ENCODE measurements at regions not wholly inside any gene's neighbourhood (a gene's known extent, or its start where the extent isn't known, plus 50 kb on each side); places are given as distances from the start of the nearest gene placed in this dataset.

- Histone ChIP-seq H3K4me1 (ENCODE audit: control insufficient read depth, extremely low read depth, insufficient read depth, low read length) (no peaks in the 10 kb centered on the region), H3K9ac (ENCODE audit: insufficient read depth, low read length) (no peak overlapping the region), H3K79me2 (ENCODE audit: control insufficient read depth, insufficient read depth, low read length) (no peaks in the 10 kb centered on the region), H3K36me3 (ENCODE audit: control insufficient read depth, insufficient read depth, low read length) (no peaks in the 10 kb centered on the region), H3K9me3 (ENCODE audit: control insufficient read depth, insufficient read depth, low read depth, low read length) (no peaks in the 10 kb centered on the region), H3K4me3 (replicated peaks in 1 of 4; ENCODE audit: control extremely low read depth in 1 of 4, insufficient read depth in 1 of 4, low read depth in 3 of 4, low read length in 4 of 4) (no peak overlapping the region), H4K20me1 (ENCODE audit: control insufficient read depth, extremely low read depth, insufficient read depth, low read length) (no peaks in the 10 kb centered on the region), H3K27me3 (ENCODE audit: control insufficient read depth, insufficient read depth, low read length) (peaks cover 2% of the 10 kb centered on the region), H2AFZ (ENCODE audit: low read length) (no peak overlapping the region), H3K27ac (ENCODE audit: insufficient read depth, low read length) (no peak overlapping the region), H3K4me2 (ENCODE audit: extremely low read depth, insufficient read depth, low read length) (no peak overlapping the region)
- peak in 1 of 2 donors; percentile 93 for DNase-seq (ENCODE audit: low read depth in 2 of 2)
- TF ChIP-seq CTCF (conservative IDR thresholded peaks at IDR 0.05 in 1 of 2, IDR thresholded peaks at IDR 0.05 in 1 of 2; ENCODE audit: low read depth in 1 of 2, low read length in 2 of 2) (no peak), EZH2 (IDR thresholded peaks at IDR 0.05; ENCODE audit: low read length, missing control alignments) (no peak)
Observed at GRCh38 chr2:204065566-204065965, 129.0 kb downstream of the ICOS start.

DNA sequence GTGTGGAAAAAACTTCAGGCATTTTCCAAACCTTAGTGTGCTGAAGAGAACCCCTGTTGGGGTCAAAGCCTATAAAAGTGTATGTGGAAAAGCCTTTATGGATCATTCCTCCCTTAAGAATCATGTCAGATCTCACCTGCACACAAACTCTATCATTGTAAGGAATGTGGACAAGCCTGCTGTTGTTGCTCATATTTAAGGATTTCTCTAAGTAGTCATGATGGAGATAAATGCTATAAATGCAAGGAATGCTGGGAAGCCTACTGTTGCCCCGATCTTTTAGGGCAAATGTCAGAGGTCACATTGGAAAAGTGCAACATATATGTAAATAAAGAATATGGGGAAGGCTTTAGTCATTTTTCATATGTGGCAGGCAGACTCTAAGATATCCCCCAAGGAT lies 129.5 kb downstream of the ICOS start:
- H3K27me3 ChIP-seq (ENCODE audit: control insufficient read depth, insufficient read depth, low read length): no peaks in the 10 kb centered on the region
- H3K4me2 ChIP-seq (ENCODE audit: extremely low read depth, insufficient read depth, low read length): no peak overlapping the region
- H3K9me3 ChIP-seq (ENCODE audit: control insufficient read depth, insufficient read depth, low read depth, low read length): no peaks in the 10 kb centered on the region
- no peak overlapping the region for H3K27ac ChIP-seq (ENCODE audit: insufficient read depth, low read length)
- no peaks in the 10 kb centered on the region for H3K36me3 ChIP-seq (ENCODE audit: control insufficient read depth, insufficient read depth, low read length)
- H3K4me3 ChIP-seq (replicated peaks in 1 of 4; ENCODE audit: control extremely low read depth in 1 of 4, insufficient read depth in 1 of 4, low read depth in 3 of 4, low read length in 4 of 4): no peak overlapping the region
- H3K9ac ChIP-seq (ENCODE audit: insufficient read depth, low read length): no peak overlapping the region
- H4K20me1 ChIP-seq (ENCODE audit: control insufficient read depth, extremely low read depth, insufficient read depth, low read length): no peaks in the 10 kb centered on the region
- TF ChIP-seq CTCF (conservative IDR thresholded peaks at IDR 0.05 in 1 of 2, IDR thresholded peaks at IDR 0.05 in 1 of 2; ENCODE audit: low read depth in 1 of 2, low read length in 2 of 2) (no peak), EZH2 (IDR thresholded peaks at IDR 0.05; ENCODE audit: low read length, missing control alignments) (no peak)
- H3K4me1 ChIP-seq (ENCODE audit: control insufficient read depth, extremely low read depth, insufficient read depth, low read length): no peaks in the 10 kb centered on the region
- H3K79me2 ChIP-seq (ENCODE audit: control insufficient read depth, insufficient read depth, low read length): no peaks in the 10 kb centered on the region
- DNase-seq (ENCODE audit: low read depth in 2 of 2): no peak
- H2AFZ ChIP-seq (ENCODE audit: low read length): no peak overlapping the region

DNA sequence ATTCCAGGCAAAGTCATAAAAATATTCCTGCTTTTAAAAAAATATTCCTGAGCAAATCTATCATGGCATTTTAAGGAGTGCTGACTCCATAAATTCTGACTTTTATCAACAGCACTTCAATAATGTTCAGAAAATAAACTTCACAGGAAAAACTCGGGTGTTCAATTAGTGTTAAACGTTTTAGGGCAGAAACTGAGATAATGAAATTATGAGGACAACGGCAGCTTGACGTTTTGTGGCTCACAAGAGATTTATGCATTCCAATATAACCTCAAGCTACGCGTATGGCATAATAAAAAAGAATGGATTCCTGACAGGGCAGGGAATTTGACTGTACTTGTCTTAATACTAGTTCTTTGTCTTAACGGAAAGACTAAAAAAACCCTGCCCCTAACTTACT lies 133.2 kb downstream of the ICOS start:
- no peak overlapping the region for H3K9ac ChIP-seq (ENCODE audit: insufficient read depth, low read length)
- no peaks in the 10 kb centered on the region for H3K27me3 ChIP-seq (ENCODE audit: control insufficient read depth, insufficient read depth, low read length)
- H3K4me1 ChIP-seq (ENCODE audit: control insufficient read depth, extremely low read depth, insufficient read depth, low read length): no peaks in the 10 kb centered on the region
- no peak overlapping the region for H3K27ac ChIP-seq (ENCODE audit: insufficient read depth, low read length)
- no peaks in the 10 kb centered on the region for H3K9me3 ChIP-seq (ENCODE audit: control insufficient read depth, insufficient read depth, low read depth, low read length)
- H3K79me2 ChIP-seq (ENCODE audit: control insufficient read depth, insufficient read depth, low read length): no peaks in the 10 kb centered on the region
- TF ChIP-seq EZH2 (IDR thresholded peaks at IDR 0.05; ENCODE audit: low read length, missing control alignments): no peak
- no peak for TF ChIP-seq CTCF (conservative IDR thresholded peaks at IDR 0.05 in 1 of 2, IDR thresholded peaks at IDR 0.05 in 1 of 2; ENCODE audit: low read depth in 1 of 2, low read length in 2 of 2)
- peak in 1 of 2 donors; percentile 13 for DNase-seq (ENCODE audit: low read depth in 2 of 2)
- no peaks in the 10 kb centered on the region for H3K36me3 ChIP-seq (ENCODE audit: control insufficient read depth, insufficient read depth, low read length)
- H4K20me1 ChIP-seq (ENCODE audit: control insufficient read depth, extremely low read depth, insufficient read depth, low read length): no peaks in the 10 kb centered on the region
- H3K4me3 ChIP-seq (replicated peaks in 1 of 4; ENCODE audit: control extremely low read depth in 1 of 4, insufficient read depth in 1 of 4, low read depth in 3 of 4, low read length in 4 of 4): no peak overlapping the region
- no peak overlapping the region for H3K4me2 ChIP-seq (ENCODE audit: extremely low read depth, insufficient read depth, low read length)
- no peak overlapping the region for H2AFZ ChIP-seq (ENCODE audit: low read length)
